HT1080 (cell line): ENCODE measurements at regions not wholly inside any gene's neighbourhood (a gene's known extent, or its start where the extent isn't known, plus 50 kb on each side); places are given as distances from the start of the nearest gene placed in this dataset.
"Not testable (repeated sequence)": the region's sequence is repeated elsewhere in the genome, so short reads cannot be mapped to it uniquely, and the experiment has no call there.

Experiments used
- DNase-seq: peaks from one replicate; pipeline ENCODE4 v3.0.0-alpha.2; 2015; ENCODE audit warnings: low read depth

DNA sequence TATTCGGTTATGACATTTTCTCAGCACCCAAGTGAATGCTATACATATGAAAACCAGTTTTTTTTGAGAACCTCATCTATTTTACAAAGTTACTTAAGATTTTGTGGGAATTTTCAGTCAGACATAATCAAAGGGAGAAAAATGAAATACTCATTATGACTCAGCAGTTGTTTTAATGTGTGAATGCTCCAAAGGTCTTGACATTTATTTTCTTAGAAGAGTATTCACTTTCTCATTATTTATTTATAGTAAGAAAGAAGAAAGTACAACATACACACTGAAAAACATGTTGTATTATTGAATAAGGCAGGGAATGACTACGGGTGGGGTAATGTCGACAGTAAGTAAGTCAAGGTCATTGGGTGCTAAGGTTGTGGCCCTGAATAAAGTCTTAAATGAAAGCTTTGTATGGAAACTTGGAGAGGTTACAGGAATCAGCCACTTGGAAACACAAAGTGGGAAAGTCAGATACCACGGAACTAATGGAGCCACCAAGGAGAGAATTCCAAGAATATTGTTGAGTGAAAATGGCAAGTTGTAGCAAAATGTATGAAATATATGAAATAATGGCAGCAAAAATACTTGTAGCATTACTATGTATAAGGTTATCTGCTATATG is 844.5 kb downstream of the TBL1XR1 start:
- DNase-seq: no peak

DNA sequence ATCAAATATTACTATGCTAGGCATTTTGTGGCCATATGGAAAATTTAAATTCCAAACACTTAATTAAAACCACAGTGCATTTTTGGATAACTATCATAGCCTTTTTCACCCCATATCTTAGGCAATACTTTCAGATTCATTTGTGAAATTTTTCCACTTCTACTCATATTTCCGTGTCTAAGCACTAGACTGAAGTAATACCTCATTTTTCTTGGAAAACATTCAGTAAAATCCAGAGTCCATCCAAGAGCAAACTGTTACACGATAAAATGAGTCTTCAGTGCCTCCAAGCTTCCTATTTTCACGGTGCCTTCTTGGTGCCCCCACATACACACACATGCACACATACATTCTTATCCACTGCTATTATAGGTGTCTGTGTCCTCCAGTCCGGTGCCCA is 845.9 kb downstream of the TBL1XR1 start:
- no peak for DNase-seq

- no peak for DNase-seq
These were observed 847.6 kb downstream of the TBL1XR1 start for GRCh38 chr3:176349706-176350105.

- DNase-seq: peak; percentile 15
These were observed 849.7 kb downstream of the TBL1XR1 start for GRCh38 chr3:176347424-176348146.

DNA sequence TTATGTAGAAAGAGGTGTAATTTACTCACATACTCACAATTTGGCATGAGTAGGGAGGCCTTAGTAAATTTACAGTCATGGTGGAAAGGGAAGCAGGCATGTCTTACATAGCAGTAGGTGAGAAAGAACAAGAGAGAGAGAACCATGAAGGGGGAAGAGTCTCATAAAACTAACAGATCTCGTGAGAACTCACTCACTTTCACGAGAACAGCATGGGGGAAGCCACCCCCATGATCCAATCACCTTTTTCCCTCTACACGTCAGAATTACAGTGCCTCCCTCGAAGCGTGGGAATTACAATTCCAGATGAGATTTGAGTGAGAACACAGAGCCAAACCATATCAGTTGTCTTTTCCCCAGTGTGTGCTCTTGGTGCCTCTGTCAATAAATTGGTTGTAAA is 855.3 kb downstream of the TBL1XR1 start:
- no peak for DNase-seq

- no peak for DNase-seq
These were observed 868.6 kb downstream of the TBL1XR1 start for GRCh38 chr3:176328666-176329065.

GRCh38 chr3:176328198-176328597 is 869.1 kb downstream of the TBL1XR1 start:
- DNase-seq: no peak

DNA sequence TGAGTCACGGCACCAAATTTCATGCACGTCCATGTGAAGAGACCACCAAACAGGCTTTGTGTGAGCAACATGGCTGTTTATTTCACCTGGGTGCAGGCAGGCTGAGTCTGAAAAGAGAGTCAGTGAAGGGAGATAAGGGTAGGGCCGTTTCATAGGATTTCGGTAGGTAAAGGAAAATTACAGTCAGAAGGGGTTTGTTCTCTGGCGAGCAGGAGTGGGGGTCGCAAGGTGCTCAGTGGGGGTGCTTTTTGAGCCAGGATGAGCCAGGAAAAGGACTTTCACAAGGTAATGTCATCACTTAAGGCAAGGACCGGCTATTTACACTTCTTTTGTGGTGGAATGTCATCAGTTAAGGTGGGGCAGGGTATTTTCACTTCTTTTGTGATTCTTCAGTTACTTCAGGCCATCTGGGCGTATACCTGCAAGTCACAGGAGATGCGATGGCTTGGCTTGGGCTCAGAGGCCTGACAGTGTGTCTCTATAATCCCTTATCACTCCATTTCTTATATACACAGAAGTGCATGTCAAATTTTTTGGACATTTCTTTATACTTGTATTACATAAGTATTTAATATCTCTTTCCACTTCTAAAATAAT is 870.3 kb downstream of the TBL1XR1 start:
- not testable (repeated sequence) for DNase-seq

DNA sequence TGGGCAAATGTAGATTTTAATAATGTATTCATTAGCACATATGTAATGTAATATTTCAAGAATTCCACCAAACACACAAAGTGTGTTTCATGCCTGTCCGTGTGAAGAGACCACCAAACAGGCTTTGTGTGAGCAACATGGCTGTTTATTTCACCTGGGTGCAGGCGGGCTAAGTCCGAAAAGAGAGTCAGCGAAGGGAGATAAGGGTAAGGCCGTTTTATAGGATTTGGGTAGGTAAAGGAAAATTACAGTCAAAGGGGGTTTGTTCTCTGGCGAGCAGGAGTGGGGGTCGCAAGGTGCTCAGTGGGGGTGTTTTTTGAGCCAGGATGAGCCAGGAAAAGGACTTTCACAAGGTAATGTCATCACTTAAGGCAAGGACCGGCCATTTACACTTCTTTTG is 875.8 kb downstream of the TBL1XR1 start:
- DNase-seq: not testable (repeated sequence)

- DNase-seq: no peak
These were observed 876.2 kb downstream of the TBL1XR1 start for GRCh38 chr3:176321099-176321498.

- DNase-seq: no peak
These were observed 883.9 kb downstream of the TBL1XR1 start for GRCh38 chr3:176313426-176313825.

DNA sequence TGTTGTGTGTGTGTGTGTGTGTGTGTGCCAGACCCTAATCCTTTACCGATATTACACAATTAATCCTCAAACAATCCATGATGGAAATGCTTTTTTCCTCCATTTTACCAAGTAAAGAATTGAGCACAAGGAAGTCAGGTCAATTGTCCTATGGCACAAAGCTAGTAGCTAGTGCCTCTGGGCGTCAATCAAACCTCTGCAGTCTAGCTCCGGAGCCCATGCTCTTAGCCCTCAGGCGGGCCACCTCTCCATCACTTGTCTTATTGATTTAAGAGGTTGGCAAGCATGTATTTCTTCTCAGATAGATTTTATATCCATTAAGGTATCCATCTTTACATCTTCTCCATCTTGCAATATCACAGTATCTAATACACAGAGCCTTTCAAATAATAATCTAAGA is 886.6 kb downstream of the TBL1XR1 start:
- DNase-seq: no peak

DNA sequence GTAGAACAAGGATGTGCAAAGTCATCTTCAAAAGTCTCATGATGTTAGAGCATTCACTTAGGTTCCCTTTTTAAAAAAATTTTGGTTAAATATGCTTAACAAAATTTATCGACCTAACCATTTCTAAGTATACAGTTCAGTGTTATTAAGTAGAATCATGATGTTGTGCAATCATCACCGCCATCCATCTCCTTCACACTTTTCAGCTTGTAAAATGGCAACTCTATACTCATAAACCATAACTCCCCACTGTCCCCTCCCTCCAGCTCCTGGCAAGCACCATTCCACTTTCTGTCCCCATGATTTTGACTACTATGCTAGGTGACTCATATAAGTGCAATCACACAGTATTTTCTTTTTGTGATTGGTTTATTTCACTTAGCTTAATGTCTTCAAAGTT is 895.0 kb downstream of the TBL1XR1 start:
- DNase-seq: no peak

DNA sequence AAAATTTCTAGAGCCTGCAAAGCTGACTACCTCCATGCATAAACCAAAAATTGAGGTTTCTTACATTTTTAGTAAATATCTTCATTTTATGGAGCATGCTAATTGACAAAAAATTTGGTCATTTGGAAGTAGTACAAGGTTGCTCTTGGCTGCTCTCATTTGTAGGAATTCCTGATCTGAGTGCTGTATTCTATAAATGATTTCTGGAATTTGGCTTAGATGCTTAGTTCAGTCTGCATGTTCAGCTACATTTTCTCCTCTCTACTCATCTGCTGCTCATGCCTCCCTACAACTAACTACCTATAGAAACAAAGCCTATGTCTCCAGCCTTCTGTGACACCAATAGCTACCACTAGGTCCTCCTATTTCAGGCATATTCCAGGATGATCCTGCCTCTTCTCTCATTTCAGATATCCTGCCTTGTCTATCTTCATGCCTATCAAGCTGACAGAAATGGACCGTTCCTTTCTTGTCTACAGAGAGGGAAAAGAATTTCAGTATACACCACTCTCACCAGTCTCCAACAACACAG is 901.1 kb downstream of the TBL1XR1 start:
- no peak for DNase-seq

GRCh38 chr3:176293276-176293675 is 904.0 kb downstream of the TBL1XR1 start:
- no peak for DNase-seq

GRCh38 chr3:176286476-176287085 is 910.7 kb downstream of the TBL1XR1 start:
- no peak for DNase-seq

DNA sequence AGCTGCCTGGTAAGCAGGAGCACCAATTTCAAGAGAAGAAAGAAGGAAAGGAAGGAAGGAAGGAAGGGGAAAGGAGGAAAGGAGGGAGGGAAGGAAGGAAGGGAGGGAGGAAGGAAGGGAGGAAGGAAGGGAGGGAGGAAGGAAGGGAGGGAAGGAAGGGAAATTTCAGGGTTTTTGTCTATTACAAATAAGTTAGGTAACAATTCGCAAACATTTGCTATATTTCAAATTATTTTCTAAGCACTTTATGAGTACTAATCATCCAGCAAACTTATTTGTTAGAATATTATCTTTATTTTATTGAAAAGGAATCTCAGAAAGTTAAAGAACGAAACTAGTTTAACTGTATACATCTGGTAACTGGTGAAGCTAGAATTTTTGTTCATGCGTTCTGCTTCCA is 921.7 kb downstream of the TBL1XR1 start:
- DNase-seq: no peak

DNA sequence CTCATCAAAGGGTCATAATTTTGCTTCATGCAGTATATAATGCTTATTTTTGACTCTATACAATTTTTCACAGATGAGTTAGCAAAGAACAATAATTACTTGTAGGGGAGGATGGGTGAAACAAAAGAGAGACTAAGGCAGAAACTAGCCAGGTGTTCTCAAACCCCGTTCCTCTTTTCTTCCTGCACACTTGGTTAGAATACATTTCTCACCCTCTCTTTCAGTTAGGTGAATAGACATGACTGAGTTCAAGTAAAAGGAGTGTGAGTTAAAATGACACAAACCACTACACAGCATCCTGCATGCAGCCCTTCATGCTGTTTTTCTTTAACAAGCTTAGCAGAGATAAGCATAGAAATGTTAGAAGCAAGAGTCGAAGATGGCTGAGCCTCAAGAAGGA is 922.2 kb downstream of the TBL1XR1 start:
- no peak for DNase-seq

DNA sequence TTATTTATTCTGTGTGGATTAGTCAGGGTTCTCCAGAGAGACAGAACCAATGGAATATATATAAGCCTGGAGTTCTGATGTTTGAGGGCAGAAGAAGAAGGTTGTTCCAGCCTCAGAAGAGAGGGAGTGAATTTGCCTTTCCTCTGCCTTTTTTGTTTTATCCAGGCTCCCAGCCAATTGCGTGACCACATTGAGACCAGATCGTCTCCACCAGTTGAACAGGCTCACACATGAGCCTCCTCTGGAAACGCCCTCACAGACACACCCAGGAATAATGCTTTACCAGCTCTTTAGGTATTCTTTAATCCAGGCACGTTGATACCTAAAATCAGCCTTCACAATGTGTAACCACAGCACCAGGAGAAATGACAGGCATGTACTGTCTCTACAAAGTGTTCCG is 923.1 kb downstream of the TBL1XR1 start:
- DNase-seq: no peak

- DNase-seq: no peak
These were observed 935.2 kb downstream of the TBL1XR1 start for GRCh38 chr3:176262071-176262470.

DNA sequence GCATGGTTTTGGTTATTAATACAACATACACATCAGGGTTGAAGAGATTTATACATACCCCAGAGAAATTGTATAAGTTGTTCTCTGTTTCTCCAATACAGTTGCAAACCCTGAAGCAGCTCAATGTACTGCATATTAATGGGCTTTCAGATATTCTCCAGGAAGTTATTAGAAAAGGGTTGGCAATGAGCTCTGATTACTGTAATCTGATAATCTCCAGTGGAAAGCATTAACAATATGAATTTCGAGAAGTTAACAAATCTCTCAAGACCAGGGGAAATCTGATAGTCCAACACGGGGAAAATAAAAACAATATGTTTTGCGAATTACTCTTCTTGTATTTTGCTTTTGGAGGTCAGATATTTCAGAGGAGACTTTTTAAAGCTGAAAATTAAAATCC is 950.1 kb downstream of the TBL1XR1 start:
- no peak for DNase-seq

- peak; percentile 13 for DNase-seq
These were observed 977.3 kb downstream of the TBL1XR1 start for GRCh38 chr3:176219970-176220369.
